ENCODE measurements at regions not wholly inside any gene's neighbourhood (a gene's known extent, or its start where the extent isn't known, plus 50 kb on each side); places are given as distances from the start of the nearest gene placed in this dataset.

DNA sequence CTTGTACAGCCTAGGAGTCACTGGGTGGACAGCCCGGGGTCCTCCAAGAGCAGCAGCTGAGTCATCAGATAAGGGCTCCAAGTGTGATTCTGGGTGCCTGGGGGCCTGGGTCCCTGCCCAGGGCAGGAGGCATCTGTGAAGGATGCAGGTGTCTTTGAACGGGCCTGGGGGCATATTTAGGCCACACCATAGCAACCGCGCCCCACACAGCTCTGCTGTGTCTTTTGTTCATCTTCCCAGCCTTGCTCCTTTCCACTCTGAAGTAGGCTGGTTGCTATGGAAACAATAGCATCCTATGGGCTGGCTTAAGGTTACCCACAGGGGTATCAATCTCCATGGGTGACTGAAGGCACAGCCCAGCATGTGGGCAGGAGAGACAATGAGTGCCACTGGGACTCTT is 324.7 kb downstream of the TCERG1L start:
- TF ChIP-seq, protein P1, sequence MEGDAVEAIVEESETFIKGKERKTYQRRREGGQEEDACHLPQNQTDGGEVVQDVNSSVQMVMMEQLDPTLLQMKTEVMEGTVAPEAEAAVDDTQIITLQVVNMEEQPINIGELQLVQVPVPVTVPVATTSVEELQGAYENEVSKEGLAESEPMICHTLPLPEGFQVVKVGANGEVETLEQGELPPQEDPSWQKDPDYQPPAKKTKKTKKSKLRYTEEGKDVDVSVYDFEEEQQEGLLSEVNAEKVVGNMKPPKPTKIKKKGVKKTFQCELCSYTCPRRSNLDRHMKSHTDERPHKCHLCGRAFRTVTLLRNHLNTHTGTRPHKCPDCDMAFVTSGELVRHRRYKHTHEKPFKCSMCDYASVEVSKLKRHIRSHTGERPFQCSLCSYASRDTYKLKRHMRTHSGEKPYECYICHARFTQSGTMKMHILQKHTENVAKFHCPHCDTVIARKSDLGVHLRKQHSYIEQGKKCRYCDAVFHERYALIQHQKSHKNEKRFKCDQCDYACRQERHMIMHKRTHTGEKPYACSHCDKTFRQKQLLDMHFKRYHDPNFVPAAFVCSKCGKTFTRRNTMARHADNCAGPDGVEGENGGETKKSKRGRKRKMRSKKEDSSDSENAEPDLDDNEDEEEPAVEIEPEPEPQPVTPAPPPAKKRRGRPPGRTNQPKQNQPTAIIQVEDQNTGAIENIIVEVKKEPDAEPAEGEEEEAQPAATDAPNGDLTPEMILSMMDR (IDR thresholded peaks at IDR 0.05) = no peak
- TF ChIP-seq, protein P2, sequence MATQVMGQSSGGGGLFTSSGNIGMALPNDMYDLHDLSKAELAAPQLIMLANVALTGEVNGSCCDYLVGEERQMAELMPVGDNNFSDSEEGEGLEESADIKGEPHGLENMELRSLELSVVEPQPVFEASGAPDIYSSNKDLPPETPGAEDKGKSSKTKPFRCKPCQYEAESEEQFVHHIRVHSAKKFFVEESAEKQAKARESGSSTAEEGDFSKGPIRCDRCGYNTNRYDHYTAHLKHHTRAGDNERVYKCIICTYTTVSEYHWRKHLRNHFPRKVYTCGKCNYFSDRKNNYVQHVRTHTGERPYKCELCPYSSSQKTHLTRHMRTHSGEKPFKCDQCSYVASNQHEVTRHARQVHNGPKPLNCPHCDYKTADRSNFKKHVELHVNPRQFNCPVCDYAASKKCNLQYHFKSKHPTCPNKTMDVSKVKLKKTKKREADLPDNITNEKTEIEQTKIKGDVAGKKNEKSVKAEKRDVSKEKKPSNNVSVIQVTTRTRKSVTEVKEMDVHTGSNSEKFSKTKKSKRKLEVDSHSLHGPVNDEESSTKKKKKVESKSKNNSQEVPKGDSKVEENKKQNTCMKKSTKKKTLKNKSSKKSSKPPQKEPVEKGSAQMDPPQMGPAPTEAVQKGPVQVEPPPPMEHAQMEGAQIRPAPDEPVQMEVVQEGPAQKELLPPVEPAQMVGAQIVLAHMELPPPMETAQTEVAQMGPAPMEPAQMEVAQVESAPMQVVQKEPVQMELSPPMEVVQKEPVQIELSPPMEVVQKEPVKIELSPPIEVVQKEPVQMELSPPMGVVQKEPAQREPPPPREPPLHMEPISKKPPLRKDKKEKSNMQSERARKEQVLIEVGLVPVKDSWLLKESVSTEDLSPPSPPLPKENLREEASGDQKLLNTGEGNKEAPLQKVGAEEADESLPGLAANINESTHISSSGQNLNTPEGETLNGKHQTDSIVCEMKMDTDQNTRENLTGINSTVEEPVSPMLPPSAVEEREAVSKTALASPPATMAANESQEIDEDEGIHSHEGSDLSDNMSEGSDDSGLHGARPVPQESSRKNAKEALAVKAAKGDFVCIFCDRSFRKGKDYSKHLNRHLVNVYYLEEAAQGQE (IDR thresholded peaks at IDR 0.05; ENCODE audit: insufficient read depth in 1 of 2, low read depth in 2 of 2, low read length in 1 of 2) = no peak
